ENCODE measurements at regions not wholly inside any gene's neighbourhood (a gene's known extent, or its start where the extent isn't known, plus 50 kb on each side); places are given as distances from the start of the nearest gene placed in this dataset.
A peak's percentile ranks its signal among the peaks of the same experiment; 100 is the strongest.
"Not testable (repeated sequence)": the region's sequence is repeated elsewhere in the genome, so short reads cannot be mapped to it uniquely, and the experiment has no call there.

DNA sequence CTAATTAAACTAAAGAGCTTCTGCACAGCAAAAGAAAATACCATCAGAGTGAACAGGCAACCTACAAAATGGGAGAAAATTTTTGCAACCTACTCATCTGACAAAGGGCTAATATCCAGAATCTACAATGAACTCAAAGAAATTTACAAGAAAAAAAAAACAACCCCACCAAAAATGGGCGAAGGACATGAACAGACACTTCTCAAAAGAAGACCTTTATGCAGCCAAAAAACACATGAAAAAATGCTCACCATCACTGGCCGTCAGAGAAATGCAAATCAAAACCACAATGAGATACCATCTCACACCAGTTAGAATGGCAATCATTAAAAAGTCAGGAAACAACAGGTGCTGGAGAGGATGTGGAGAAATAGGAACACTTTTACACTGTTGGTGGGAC lies 100.7 kb downstream of the GPX5 start:
- DNase-seq = not testable (repeated sequence)

DNA sequence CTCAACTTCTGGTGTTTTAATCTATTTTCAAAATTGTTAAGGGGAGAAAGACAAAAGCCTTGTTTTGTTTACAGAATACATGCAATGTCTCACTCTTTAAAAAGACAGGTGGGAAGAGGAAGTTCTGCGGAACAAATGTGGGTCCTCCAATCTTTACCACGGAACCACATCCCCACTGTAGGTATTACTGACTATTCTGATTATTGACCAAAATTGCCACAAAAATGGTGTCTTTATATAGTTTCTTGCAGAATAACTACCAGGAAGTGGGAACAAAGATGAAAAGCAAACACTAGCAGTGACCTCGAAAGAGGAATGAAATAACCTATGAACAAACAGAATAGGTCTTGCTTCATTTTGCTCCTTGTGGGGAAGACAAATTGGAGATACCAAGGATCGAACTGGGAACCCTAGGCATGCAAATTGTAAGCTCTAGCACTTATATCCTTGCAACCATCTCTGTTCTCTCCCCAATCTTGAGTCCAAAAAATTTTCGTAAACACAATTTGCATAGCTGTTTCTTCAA lies 106.7 kb downstream of the GPX5 start:
- DNase-seq = no peak

DNA sequence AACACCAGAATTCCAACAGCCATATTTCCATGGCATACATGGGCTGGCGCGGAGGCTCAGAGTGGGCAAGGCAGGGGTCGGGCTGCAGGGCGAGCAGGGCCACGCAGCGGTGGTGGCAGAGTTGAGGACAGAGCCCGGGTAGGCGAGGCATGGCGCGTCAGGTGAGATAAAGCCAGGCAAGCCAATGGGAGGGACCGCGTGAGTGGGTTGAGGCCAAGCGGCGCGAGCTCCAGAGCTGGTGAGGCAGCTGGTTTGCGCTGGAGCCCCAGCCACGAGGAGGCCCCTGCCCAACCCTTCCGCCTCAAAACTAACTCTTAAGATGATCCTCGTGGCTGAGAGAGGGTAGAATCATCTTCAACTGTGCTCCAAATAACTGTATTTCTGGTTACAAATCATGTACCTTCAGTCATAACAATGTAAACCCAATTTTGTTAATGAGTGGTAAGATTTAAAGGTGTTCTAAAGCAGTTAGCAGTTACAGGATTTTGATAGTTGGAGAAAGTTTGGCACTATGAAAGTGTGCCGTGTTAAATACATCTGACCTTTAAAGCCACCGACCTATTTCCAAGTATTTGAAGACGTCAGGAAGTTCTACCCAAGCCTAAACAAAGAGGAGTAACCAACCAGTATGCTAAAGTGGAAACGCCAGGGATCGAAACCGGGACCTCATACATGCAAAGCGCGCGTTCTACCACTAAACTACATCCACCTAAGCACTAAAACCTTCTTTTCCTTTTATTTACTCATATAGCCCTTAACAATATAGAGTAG lies 107.9 kb downstream of the GPX5 start:
- no peak for DNase-seq

DNA sequence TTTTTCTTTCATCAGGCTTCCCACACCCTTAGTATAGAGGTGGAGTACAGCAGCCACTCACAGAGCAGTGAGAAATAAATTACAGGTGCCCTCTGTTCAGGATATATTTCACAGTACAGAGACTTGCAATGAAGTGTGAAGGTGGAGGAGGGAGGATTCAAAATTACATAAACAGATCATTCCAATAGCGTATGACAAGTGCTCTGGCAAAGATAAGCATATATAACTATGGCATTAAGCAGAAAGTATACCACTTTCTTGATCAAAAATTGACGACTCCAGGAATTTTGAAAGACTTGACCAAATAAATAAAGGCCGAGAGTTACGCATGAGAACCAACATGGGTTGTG lies 108.7 kb downstream of the GPX5 start:
- no peak for DNase-seq

DNA sequence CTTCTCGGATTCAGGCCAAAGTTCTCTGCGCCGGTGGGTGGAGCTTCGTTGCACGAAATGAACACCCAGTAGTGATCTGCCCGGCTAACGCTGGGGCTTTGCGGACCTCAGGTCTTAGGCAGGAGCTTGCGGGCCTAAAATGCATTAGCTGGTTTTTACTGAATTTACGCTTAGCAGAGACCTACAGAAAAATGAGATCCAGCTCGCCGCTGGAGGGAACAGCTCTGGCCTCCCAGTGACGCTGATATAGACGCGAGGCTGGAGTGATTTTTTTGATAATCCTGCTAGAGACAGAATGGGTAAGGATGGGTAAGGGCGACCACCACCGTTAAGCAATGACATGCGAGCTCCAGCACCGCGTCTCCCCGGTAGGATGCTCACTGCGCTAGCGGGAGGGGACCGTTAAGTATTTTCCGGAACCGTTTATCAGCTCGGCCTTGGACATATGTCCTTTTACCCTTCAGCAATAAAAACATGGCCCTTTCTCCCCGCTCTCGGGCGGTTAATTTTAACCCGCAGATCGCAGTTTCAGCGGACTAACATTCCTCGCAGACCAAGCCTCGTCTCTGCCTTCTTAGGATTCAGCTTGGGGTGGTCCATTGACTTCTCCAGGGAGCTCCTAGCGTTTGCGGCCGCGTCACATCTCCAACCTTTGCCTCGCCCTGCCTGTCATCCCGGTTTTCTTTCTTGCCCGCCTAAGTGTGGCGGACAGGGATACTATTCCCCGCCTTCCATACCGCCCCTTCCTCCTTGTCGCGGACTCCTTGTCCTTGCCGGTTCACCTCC lies 109.3 kb downstream of the GPX5 start:
- no peak for DNase-seq

DNA sequence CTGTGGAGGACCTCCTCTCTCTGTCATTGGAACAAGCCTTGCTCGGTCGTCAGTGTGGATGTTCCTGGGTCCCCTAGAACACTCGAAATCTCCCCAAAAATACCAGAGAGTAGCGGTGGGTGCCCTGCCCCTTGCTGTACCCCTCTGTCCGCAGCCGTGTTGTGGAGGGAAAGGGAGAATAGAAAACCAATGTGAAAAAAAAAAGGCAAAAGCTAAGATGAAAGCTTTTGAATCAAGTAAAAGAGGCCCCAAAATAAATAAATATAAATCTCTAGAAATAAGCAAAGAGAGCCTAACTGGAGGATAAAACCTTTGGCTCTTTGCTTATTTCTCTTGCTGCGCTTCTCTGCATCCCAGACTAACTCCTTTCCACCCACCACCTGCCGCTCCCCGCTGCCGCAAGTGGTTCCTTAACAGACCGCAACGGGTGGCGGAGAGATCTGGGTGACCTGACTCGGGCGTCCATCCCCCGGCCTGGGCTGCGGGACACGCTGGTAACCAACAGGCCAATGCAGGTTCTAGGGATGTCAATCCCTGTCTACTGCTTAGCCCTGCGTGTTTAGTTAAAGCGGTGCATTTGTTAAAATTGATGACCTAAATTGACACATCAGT lies 110.0 kb downstream of the GPX5 start:
- no peak for DNase-seq

DNA sequence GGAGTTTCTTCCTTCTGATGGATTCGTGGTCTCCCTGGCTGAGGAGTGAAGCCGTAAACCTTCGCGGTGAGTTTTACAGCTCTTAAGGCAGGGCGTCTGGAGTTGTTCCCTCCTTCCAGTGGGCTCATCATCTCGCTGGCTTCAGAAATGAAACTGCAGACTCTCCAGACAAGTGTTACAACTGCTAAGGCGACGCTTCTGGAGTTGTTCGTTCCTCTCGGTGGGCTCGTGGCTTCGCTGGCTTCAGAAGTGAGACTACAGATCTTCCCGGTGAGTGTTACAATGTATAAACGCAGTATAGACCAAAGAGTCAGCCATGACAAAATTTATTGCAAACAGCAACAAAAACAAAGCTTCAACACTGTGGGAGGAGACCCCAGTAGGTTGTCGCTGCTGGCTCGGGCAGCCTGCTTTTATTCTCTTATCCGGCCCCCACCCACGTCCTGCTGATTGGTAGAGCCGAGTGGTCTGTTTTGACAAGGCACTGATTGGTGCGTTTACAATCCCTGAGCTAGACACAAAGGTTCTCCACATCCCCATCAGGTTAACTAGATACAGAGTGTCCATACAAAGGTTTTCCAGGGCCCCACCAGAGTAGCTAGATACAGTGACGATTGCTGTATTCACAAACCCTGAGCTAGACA lies 113.2 kb downstream of the GPX5 start:
- DNase-seq = no peak

DNA sequence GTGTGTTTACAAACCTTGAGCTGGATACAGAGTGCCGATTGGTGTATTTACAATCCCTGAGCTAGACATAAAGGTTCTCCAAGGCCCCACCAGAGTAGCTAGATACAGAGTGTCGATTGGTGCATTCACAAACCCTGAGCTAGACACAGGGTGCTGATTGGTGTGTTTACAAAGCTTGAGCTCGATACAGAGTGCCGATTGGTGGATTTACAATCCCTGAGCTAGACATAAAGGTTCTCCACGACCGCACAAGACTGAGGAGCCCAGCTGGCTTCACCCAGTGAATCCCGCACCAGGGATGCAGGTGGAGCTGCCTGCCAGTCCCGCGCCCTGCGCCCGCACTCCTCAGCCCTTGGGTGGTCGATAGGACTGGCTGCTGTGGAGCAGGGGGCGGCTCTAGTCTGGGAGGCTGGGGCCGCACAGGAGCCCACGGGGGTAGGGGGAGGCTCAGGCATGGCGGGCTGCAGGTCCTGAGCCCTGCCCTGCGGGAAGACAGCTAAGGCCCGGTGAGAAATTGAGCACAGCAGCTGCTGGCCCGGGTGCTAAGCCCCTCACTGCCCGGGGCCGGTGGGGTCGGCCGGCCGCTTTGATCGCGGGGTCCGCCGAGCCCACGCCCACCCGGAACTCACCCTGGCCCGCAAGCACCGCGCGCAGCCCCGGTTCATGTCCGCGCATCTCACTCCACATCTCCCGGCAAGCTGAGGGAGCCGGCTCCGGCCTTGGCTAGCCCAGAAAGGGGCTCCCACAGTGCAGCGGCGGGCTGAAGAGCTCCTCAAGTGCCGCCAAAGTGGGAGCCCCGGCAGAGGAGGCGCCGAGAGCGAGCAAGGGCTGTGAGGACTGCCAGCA lies 114.0 kb downstream of the GPX5 start:
- DNase-seq = not testable (repeated sequence)

DNA sequence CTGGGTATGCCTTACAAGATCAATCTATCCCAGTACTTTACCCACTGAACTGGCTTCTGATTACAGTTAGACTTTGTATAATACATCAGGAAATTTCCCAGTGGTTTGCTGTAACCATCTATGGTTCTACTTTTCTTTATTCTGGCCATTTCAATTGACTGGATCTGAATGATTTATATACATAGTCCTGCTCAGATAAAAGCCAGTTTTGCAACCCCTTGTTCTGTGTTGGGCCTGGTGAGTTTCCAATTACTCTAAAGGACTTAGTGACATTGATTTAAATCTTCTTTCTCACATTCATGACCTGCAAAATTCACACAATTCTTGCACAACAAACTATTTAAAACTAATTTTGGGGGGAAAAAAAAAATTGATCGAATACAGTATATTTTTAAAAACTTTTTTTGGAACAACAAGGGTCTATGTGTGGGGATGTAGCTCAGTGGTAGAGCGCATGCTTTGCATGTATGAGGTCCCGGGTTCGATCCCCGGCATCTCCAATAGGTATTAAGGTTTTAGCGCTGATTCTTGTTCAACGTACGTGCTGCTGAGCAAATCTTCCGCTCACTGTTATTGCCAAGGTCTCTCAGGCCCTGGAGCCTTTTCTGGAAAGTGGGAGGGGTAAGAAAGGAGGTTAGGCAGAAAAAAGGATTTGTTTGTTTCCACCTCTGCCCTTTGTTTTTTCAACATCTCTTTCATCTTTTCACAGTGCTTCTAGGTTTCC lies 117.5 kb downstream of the GPX5 start:
- peak; percentile 61 for DNase-seq

DNA sequence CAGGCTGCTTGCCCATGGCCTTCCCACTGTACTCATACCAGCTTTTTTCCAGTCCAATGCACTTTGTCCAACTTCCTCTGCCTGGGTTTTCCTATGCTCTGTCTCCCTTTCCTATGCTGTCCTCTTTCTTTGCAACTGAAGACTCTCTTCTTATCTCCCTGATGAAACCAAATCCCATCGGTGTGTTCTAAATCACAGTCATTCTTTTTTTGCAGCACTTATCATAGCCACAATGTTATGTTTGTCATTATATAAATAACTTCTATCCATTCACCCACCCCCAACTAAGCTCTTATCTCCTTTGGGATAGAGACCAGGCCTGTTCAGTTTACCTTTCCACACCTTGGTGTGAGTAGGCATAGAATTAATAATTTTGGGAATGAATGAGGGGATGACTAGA lies 121.0 kb downstream of the GPX5 start:
- DNase-seq = no peak

DNA sequence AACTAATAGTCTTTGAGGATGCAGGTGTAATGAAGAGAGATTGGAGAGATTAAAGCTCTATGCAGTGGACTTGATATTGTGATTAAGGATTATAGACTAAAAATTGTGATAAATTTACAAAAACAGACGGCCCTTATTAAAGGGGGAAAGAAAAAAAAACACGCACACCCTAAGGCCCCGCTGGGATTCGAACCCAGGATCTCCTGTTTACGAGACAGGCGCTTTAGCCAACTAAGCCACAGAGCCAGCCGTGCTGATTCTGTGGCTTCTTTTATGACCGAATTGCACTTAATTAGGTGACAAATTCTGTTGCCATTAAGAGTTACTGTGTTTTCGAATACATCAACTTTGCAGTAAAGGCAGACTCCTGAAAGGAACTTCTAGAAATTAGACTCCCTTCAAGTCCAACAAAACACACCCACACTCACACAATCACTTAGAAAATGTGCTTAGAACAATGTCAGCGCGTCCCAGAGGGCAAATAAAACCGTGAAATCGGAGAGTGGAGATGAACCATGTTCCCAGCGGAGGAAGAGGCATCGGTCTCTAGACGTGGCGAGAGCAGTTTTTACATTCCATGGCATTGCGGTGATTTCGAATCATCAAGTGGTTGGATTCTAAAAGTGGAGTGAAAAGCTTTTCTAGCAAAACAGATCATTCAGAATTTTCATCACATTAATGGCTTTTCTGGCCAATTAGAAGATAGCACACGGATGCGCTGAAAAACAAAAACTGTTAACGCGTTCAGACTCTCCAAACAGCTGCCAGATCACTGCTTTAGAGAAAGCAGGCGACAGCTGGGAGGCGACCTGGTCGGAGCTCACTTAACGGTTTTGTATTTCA lies 122.6 kb downstream of the GPX5 start:
- peak; percentile 84 for DNase-seq

DNA sequence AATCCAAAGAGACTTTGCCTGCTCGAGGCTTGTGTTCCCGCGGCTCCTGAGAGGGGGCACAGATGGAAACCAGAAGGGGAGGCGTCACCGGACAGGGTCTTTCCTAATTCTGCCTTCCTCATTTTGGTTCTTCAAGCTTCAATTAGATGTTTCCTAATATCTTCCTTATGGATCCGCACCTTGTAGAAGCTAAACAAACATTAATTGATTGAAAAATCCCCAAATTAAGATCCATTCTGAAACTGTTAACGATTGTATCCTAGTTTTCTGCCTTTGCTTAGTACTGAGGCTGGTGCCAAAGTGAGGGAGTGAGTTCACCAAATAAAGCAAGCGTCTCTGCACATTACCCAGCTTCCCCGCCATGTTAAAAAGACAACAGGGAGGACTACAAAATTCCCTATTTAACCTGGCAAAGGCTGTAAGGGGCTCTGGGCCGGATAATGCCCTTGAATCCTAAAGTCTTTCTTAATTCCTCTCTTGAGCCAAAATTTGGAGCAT lies 123.2 kb downstream of the GPX5 start:
- DNase-seq = no peak

DNA sequence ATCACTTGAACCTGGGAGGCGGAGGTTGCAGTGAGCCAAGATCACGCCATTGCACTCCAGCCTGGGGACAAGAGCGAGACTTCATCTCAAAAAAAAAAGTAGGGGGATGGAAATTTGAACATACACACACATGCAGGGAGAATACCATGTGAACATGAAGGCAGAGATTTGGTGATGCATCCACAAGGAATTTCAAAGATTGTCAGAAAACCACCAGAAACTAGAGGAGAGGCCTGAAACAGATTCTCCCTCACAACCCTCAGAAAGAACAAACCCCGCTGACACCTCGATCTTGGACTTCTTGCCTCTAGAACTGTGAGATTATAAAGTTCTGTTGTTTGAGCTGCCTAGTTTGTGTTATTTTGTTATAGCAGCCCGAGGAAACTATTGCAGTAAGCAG lies 125.5 kb downstream of the GPX5 start:
- no peak for DNase-seq

DNA sequence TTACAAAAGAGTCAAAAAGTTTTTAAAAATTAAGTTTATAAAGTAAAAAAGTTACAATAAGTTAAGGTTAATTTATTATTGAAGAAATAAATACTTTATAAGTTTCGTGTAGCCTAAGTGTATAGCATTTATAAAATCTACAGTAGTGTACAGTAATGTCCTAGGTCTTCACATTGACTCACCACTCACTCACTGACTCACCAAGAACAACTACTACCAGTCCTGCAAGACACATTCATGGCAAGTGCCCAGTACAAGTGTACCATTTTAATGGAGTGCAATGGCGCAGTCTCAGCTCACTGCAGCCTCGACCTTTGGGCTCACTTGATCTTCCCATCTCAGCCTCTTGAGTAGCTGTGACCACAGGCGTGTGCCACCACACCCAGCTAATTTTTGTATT lies 128.2 kb downstream of the GPX5 start:
- no peak for DNase-seq

DNA sequence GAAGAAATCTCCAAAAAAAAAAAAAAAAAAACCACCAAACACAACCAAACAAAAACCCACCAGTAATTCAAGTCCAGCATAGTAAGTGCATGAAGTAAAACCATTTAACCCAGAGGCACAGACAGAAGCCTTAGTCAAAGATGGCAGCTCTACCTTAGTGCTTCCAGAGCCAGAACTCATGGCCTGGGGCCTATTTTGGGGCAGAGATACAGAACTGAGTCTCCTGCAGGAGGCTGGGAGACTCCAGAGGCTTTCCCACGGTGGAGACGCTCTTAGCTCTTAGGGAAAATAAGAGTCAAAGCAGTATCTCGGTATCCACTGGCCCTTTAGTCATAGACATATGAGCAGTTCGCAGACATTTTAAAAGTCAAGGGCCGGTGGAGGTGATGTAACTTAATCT lies 129.5 kb downstream of the GPX5 start:
- DNase-seq = no peak

DNA sequence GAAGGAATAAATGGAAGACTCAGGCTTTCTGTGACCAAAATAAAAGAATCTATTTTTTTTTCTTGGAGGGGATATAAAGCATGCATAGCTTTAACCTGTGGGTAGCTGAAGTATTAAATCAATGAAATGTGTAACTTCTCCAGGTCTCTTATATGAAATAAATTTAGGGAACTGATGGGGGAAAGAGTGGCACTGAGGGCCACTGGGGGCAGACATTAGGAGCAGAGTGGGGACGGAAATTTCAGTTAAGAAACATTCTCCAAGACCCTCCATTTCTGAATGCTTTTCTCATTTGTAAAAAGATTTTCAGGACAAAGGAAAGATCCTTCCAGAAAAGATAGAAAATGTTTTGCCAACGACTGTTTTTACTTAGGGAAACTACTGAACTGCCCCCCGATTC lies 131.0 kb downstream of the GPX5 start:
- no peak for DNase-seq

DNA sequence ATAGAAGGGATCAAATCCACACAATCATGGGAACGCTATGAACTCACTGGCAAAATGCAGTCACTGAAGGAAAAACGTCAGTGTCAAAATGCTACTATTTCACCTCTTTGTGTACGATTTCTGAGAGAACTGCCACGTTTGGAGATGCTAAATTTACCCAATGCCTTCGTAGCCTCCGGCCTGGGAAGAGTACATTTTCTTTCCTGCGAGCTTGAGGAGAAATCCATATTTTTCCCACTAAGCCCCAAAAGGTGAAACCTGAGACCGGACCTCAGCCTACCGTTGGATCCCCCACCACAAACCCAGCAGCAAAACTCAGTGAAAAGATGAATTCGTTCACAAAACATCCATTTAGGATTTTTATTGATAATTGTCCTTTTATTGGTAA lies 131.7 kb downstream of the GPX5 start:
- no peak for DNase-seq

DNA sequence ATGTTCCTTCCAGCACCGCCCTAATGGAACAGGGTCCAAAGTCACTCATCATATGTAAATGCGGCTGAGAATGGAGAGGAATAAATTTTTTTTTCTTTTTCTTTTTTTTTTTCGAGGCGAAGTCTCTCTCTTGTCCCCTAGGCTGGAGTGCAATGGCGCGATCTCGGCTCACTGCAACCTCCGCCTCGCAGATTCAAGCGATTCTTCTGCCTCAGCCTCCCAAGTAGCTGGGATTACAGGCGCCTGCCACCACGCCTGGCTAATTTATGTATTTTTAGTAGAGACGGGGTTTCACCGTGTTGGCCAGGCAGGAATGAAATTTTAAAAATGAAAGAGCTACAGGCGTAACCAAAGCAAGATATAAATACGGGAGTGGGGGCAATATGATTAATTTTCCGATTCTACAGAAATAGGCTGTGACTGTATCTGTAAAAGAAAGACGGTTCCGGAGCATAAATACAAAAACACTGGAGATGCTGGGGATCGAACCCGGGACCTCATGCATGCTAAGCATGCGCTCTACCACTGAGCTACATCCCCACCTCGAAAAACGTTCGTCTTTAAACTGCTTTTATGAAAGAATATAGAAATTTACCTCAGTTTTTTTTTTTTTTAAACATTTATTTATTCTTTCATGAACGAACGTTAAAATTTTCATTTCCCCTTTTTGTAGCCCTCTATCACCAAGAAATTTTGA lies 132.2 kb downstream of the GPX5 start:
- peak; percentile 72 for DNase-seq

DNA sequence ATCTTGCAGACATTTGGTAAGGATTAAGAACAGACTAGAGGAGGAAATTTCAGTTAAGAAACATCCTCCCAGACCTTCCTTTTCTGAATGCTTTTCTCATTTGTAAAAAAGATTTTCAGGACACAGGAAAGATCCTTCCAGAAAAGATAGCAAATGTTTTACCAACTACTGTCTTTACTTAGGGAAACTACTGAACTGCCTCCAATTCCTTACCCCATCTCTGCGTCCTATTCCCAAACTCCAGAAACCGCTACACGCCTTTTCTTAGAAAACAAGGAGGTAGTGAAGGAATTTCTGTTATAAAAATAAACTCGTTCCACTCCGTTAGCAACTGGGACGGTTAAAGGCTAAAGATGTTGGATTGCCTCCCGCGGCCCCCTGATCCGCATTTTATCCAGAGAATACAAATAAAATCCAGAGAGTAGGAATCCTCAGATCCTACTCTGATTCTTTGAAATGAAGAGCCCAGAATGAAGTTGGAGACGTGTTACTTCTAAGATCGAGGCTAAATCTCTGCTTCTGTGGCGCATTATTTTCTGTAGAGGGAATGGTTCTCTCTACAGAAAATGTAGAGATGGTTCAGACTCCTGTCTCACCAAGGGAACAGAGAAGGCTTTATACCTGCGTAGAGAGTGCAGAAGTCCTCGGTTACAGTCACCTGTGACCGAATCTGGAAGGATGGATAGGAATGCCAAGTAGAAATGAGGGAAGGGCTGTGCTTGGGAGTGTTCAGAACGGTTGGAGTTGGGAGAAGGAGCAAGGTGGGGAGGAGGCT lies 133.0 kb downstream of the GPX5 start:
- DNase-seq = no peak

Measured in dermis blood vessel endothelial cell (primary cell).